GM20000 (cell line): ENCODE measurements at regions not wholly inside any gene's neighbourhood (a gene's known extent, or its start where the extent isn't known, plus 50 kb on each side); places are given as distances from the start of the nearest gene placed in this dataset.

ENCODE experiments used
- DNase-seq: peaks from one replicate; pipeline ENCODE4 v3.0.0; 2012; ENCODE audit warnings: low spot score
- TF ChIP-seq, protein P1 (sequence below): IDR thresholded peaks from 2 replicates; pipeline ENCODE4 v1.5.1; 2012; ENCODE audit warnings: mild to moderate bottlenecking, control low read depth; ENCODE audit errors: extremely low read depth, missing control alignments

DNA sequence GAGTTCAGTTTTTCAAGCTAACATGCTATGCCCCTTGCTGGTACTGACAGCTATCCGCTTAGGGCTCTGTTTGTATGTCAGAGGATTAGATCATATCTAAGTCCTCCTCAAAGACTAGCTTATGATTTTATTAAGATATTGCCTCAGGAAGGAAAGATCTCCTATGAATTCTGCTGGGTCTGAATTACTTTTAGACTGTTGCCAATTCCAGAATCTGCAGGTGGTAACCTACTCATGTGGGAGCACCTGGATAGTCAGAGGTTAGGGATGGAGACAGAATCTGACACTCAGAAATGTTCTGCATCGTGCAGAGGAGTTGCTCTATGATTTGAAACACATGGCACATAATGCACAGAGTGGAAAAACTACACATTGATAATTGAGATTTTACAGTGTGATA, 843.4 kb downstream of the SLC6A15 start:
- TF ChIP-seq, protein P1, sequence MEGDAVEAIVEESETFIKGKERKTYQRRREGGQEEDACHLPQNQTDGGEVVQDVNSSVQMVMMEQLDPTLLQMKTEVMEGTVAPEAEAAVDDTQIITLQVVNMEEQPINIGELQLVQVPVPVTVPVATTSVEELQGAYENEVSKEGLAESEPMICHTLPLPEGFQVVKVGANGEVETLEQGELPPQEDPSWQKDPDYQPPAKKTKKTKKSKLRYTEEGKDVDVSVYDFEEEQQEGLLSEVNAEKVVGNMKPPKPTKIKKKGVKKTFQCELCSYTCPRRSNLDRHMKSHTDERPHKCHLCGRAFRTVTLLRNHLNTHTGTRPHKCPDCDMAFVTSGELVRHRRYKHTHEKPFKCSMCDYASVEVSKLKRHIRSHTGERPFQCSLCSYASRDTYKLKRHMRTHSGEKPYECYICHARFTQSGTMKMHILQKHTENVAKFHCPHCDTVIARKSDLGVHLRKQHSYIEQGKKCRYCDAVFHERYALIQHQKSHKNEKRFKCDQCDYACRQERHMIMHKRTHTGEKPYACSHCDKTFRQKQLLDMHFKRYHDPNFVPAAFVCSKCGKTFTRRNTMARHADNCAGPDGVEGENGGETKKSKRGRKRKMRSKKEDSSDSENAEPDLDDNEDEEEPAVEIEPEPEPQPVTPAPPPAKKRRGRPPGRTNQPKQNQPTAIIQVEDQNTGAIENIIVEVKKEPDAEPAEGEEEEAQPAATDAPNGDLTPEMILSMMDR = no peak
- no peak for DNase-seq

DNA sequence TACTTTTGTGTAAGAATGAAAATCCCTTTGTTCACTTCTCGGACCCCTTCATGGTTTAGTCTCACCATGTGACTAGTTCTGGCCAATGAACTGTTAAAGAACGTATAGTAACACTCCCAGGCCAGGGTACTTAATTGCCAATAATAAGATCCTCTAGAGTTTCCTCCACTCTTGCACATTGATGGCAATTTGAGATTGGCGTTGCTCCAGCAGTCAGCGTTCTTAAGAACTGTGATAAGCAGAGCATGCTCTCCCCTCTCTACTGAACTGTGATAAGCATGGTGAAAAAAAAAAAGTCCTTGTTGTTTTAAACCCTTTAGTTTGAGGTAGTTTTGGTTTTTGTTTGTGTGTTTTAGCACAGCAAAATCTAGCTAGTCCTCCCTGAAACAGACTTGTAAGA, 854.5 kb downstream of the SLC6A15 start:
- TF ChIP-seq, protein P1 = no peak
- no peak for DNase-seq

DNA sequence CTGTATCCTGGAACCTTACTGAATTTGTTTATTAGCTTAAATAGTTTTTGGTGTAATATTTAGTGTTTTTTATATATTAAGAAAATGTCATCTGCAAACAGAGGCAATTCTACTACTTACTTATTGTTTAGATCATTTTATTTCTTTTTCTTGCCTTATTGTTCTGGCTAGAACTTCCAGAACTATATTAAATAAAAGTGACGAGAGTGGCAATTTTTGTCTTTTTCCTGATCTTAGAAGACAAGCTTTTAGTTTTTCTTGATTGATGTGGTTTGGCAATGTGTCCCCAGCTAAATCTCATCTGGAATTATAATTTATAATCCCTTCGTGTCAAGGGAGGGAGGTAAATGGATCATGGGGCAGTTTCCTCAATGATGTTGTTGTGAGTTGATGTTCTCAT, 857.8 kb downstream of the SLC6A15 start:
- no peak for DNase-seq
- TF ChIP-seq, protein P1 = no peak

DNA sequence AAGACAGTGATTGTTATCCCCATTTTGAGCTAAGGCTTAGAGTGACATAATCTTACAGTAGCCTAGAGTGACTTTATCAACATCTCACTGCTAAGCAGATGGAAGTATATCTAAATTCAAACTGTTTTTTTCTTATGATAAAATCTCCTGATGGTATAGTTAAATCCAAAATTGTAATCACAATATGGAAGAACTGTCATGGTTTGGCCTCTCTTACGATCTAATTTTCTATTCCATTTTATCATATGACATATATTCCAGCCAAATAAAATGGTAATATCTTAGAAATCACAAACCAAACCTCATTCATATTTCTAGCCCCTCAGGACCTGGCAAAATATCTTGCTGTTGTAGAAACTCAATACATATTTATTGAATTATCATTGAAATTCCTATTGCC, 864.7 kb downstream of the SLC6A15 start:
- TF ChIP-seq, protein P1 = no peak
- no peak for DNase-seq

DNA sequence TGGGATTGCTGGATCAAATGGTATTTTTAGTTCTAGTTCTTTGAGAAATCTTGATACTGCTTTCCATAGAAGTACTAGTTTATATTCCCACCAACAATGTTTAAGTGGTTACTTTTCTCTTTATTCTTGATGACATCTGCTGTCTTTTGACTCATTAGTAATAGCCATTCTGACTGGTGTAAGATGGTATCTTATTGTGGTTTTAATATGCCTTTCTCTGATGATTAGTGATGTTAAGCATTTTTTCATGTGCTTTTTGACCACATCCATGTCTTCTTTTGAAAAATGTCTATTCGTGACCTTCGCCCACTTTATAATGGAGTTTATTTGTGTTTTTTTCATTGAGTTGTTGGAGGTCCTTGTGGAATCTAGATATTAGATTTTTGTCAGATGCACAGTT, 865.7 kb downstream of the SLC6A15 start:
- no peak for DNase-seq
- TF ChIP-seq, protein P1 = no peak

DNA sequence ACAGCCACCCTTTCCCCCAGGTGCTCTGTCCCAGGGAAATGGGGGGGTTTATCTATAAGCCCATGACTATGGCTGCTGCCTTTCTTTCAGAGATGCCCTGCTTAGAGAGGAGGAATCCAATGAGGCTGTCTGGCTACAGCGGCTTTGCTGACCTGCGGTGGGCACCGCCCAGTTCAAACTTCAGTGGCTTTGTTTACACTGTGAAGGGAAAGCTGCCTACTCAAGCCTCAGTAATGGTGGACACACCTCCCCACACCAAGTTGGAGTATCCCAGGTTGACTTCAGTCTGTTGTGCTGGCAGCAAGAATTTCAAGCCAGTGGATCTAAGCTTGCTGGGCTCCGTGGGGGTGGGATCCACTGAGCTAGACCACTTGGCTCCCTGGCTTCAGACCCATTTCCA, 869.2 kb downstream of the SLC6A15 start:
- TF ChIP-seq, protein P1 = no peak
- DNase-seq = no peak

DNA sequence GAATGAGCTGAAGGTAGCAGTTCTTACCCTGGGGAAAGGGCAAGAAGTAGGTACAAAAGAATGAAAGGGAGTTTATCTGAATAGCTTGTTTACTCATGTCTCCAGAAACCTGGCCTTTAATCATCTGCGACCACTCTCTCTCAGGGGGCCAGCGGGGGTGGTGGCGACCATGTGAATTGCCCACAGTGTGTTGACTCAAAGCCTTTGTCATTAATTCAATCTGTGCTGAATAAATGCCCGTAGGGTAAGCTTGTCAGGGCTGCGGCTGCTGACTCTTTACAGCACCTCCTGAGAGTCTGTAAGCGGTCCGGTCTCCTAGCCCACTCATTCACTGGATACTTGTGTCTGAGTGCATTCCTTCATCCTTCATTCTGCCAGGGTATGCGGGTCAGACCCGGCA, 874.4 kb downstream of the SLC6A15 start:
- no peak for DNase-seq
- TF ChIP-seq, protein P1 = no peak
